ENCODE measurements at regions not wholly inside any gene's neighbourhood (a gene's known extent, or its start where the extent isn't known, plus 50 kb on each side); places are given as distances from the start of the nearest gene placed in this dataset.

- H3K9me3 ChIP-seq: no peaks in the 10 kb centered on the region
- H3K36me3 ChIP-seq: no peaks in the 10 kb centered on the region
- no peak for TF ChIP-seq POLR2A (IDR thresholded peaks at IDR 0.05)
- TF ChIP-seq CTCF (IDR thresholded peaks at IDR 0.05): no peak
- no peak overlapping the region for H3K27ac ChIP-seq
- 79% methylated on average over 3 of the region's 6 CpGs for WGBS (ENCODE audit: insufficient coverage, low coverage, low lambda C conversion rate, missing lambda C conversion rate)
- DNase-seq (no peak), ATAC-seq (no peak)
- no peak overlapping the region for H3K4me3 ChIP-seq
- no peaks in the 10 kb centered on the region for H3K4me1 ChIP-seq
- intact Hi-C loops (cut with DNase I): no loop called here
- H3K27me3 ChIP-seq: no peaks in the 10 kb centered on the region
Observed at GRCh38 chr15:91733661-91734060, 119.8 kb upstream of the SLCO3A1 start.

GRCh38 chr15:91737151-91737818 lies 116.2 kb upstream of the SLCO3A1 start:
- H3K36me3 ChIP-seq: no peaks in the 10 kb centered on the region
- no peaks in the 10 kb centered on the region for H3K9me3 ChIP-seq
- TF ChIP-seq POLR2A (IDR thresholded peaks at IDR 0.05) (no peak), CTCF (IDR thresholded peaks at IDR 0.05) (no peak)
- ATAC-seq (no peak), DNase-seq (no peak)
- intact Hi-C loops (cut with DNase I): no loop called here
- WGBS (ENCODE audit: insufficient coverage, low coverage, low lambda C conversion rate, missing lambda C conversion rate): 55% methylated on average over 11 of the region's 13 CpGs
- no peaks in the 10 kb centered on the region for H3K27me3 ChIP-seq
- no peak overlapping the region for H3K4me3 ChIP-seq
- H3K27ac ChIP-seq: no peak overlapping the region
- no peaks in the 10 kb centered on the region for H3K4me1 ChIP-seq

GRCh38 chr15:91741986-91742385 lies 111.5 kb upstream of the SLCO3A1 start:
- Histone ChIP-seq H3K27ac (no peak overlapping the region), H3K9me3 (no peaks in the 10 kb centered on the region), H3K4me3 (no peak overlapping the region), H3K4me1 (no peaks in the 10 kb centered on the region), H3K27me3 (no peaks in the 10 kb centered on the region), H3K36me3 (no peaks in the 10 kb centered on the region)
- ATAC-seq (no peak), DNase-seq (no peak)
- TF ChIP-seq POLR2A (IDR thresholded peaks at IDR 0.05) (no peak), CTCF (IDR thresholded peaks at IDR 0.05) (no peak)
- intact Hi-C loops (cut with DNase I): no loop called here
- 73% methylated on average over 7 of the region's 7 CpGs for WGBS (ENCODE audit: insufficient coverage, low coverage, low lambda C conversion rate, missing lambda C conversion rate)

GRCh38 chr15:91751611-91752010 lies 101.9 kb upstream of the SLCO3A1 start:
- Histone ChIP-seq H3K27me3 (no peaks in the 10 kb centered on the region), H3K4me1 (no peaks in the 10 kb centered on the region), H3K36me3 (no peaks in the 10 kb centered on the region), H3K4me3 (no peak overlapping the region), H3K9me3 (no peaks in the 10 kb centered on the region), H3K27ac (no peak overlapping the region)
- ATAC-seq (no peak), DNase-seq (no peak)
- 51% methylated on average over 2 of the region's 2 CpGs for WGBS (ENCODE audit: insufficient coverage, low coverage, low lambda C conversion rate, missing lambda C conversion rate)
- TF ChIP-seq POLR2A (IDR thresholded peaks at IDR 0.05): no peak
- no peak for TF ChIP-seq CTCF (IDR thresholded peaks at IDR 0.05)
- intact Hi-C loops (cut with DNase I): no loop called here
